Caki2 (cell line): ENCODE measurements at regions not wholly inside any gene's neighbourhood (a gene's known extent, or its start where the extent isn't known, plus 50 kb on each side); places are given as distances from the start of the nearest gene placed in this dataset.
A peak's percentile ranks its signal among the peaks of the same experiment; 100 is the strongest.
"Not testable (repeated sequence)": the region's sequence is repeated elsewhere in the genome, so short reads cannot be mapped to it uniquely, and the experiment has no call there.

Experiments used
- DNase-seq: peaks from one replicate; pipeline ENCODE4 v3.0.0-alpha.2; 2015; ENCODE audit warnings: low read depth
- in situ Hi-C: cut with HindIII; loops from 2 replicates; pipeline ENCODE4 v1.10.0; 2016; ENCODE audit warnings: low sequenced_read_pairs, low pct_unique_long_range_greater_than_20kb, mixed read lengths

DNA sequence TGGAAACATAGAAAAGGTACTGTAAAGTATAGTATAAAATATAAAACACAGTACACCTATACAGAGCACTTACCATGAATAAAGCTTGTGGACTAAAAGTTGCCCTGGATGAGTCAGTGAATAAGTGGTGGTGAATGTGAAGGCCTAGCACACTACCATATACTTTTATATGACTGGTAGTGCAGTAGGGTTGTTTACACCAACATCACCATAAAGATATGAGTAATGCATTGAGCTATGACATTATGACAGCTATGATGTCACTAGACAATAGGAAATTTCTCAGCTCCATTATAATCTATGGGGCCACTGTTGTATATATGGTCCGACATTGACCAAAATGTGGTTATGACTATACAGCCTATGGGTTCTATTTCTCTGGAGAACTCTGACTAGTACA is 291.8 kb upstream of the ACTBL2 start:
- in situ Hi-C loops, result no loop called here
- DNase-seq, result no peak

DNA sequence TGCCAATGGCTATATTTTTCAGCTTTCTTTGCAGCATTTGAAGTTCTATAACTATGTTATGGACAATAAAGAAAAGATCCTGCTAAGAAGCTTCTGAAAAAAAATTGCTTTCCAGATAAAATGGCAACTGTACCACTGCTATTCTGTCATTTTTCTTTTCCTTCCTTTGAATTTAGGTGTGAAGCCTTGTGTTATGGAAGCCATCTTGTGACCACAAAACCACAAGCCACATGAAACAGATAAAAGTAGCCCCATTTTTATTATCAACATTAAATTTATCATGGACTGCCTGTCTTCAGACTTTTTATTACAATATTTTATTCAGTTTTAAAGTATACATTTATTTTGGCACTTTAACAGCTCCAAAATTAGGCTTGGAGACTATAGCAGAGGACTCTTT is 289.9 kb upstream of the ACTBL2 start:
- DNase-seq, result no peak
- in situ Hi-C loops, result no loop called here

DNA sequence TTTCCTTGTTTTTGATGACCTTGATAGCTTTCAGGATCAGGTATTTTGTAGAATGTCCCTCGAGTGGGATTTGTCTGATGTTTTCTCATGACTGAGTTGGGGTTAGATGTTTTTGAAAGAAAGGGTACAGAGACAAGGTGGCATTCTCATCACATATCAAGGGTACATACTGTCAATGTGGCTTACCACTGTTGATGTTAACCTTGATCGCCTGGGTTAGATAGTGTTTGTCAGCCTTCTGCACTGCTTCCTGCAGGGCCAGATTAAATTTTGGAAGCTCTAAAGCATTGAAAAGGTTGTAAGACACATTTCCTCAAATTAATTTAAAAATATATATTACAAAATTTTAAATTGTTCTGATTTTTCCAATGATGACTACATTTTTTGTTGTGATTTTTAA is 287.4 kb upstream of the ACTBL2 start:
- in situ Hi-C loops, result no loop called here

DNA sequence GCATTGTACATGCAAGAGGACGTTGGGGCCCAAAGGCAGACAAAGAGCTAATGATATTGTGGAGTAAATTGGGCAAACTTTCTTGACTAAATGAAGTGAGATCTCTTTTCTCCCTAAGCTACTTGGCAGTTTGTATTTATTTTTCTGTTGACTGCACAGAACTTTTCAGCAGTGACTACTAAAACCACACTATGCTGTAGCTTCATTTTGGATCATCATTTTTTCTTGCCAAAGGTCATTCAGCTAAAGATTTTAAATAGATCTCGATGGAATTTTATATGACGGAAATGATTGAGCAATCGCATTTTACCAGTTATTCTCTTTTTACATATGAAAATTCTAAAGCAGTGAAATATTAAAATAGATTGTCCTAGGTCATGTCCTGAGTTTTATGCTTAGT is 286.1 kb upstream of the ACTBL2 start:
- DNase-seq, result no peak
- in situ Hi-C loops, result no loop called here

More for the DNA sequence above, 287.4 kb upstream of the ACTBL2 start:
- DNase-seq, result no peak

DNA sequence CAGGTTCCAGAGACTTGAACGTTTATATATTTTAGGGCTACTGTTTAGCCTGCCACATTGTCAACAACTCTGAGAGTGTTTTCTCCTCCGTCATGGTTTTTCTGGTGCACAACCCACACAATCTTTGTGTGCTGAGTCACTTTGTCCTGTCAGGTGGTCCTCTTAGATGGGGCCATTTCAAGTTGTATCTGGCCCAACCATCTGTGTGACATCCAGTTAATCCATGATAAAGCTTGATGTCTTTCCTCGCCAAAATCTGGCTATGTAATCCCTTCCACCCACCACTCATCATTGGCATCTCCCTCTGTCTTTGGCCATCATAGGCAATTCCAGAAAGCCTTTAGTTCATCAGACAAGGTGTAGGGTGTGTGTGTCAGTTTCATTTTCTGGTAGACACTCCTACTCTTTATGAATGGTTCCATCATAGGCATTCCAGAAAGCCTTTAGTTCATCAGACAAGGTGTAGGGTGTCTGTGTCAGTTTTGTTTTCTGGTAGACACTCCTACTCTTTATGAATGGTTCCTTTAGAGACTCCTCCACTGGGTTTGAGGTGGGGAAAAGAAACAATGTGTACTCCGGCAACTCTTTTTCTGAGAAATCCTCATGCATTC is 282.0 kb upstream of the ACTBL2 start:
- in situ Hi-C loops, result no loop called here
- DNase-seq, result no peak

DNA sequence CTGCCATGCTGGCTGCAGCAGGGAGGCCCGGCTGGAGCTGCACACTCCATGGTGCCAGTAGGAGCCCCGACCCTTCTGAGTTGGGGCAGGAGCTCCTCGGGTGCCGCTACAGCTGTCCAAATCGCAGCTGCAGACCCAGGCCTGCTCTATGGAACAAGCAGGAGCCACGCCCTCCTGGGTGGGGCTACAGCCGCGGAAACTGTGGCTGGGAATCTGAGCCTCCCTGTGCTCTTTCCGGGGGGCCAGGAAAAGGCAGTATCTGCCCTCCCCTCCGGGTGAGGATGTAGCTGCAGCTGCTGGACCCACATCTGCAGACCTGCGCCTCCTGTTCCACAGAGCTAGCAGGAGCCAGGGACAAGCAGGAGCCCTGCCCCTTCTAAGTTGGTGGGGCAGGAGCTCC is 278.9 kb upstream of the ACTBL2 start:
- no peak for DNase-seq
- in situ Hi-C loops, result no loop called here

DNA sequence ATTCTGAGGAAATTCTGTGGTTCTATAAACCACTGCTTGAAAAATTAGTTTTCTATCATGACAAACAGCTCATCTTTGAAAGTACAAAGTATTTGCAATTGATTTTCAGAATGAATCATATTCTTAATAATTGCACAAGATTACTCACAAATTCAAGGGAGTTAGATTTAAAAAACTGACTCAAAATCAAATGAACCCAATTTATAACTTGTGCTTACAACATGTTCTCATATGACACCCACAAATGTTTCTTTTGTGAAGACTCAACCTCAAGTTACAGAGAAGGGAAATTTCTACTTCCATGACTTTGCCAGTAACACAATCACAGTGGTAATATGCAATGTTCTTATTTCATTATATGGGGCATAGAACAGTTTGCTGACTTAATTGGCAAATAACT is 272.0 kb upstream of the ACTBL2 start:
- DNase-seq, result no peak
- in situ Hi-C loops, result no loop called here

DNA sequence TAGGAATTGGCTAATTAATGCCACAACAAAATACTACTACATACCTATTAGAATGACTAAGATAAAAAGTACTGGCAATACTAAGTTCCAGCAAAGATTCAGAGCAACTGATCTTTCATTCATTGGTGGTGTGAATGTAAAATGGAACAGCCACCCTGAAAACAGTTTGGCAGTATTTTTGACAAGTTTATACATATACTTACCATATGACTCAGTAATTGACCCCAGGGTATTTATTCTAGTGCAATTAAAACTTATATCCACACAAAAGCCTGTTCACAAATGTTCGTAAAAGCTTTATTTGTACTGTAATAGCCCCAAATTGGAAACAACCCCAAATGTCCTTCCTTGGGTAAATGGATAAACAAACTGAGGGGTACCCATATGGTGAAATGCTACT is 270.8 kb upstream of the ACTBL2 start:
- no peak for DNase-seq
- in situ Hi-C loops, result no loop called here

DNA sequence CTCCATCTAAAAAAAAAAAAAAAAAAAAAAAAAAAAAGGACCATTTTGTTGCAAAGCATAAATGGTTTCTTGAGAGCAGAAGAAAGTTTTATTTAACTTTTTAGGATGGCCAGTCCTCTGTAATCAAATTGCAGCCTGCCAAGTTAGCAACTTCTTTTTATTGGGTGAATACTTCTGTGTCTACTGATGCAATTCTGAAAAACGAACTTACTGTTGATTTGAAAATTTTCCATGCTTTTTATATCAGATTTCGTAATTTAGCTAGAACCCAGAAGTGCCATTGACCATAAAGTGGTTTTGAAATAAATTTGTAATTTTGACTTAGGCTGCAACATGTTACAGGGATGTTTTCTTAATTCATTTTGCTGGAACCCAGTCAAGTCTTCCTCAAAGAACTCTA is 269.1 kb upstream of the ACTBL2 start:
- in situ Hi-C loops, result no loop called here

DNA sequence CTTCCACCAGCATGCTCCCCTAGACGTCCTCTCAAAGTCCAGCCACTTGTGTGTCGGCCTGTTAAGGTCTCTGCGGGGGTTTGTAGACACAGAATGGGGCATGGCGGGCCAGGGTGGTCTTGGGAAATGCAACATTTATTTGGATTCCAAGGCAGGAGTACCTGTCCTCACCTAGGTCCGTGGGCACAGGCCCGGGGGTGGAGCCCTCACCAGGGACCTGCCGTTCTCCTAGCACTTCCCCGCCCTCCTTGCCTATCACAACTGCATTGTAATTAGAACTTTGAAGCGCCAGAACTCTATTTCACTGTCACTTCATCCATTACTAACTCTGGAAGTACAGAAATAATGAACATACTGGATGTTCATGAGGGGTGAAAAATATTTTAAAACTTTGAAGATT is 268.3 kb upstream of the ACTBL2 start:
- in situ Hi-C loops, result no loop called here
- DNase-seq, result no peak

More for the DNA sequence above, 269.1 kb upstream of the ACTBL2 start:
- no peak for DNase-seq

DNA sequence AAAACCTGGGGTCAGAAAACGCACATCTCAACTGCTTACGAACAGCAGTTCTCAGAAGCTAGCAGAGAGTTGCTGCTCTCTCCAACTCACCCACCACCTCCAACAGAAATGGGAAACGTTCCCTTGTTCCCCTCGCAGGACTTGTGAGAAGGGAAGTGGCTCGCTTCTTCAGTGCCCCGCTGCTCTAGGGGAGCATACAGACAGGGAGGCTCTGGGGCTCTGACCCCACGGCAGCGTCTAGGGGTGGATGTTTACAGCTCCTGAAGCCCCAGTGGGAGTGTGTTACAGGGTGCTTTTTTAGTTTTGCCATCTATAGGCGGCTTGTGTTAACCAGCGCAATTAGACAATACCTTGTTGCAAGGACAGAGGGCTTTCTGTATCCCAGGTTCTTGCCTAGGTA is 267.7 kb upstream of the ACTBL2 start:
- no peak for DNase-seq
- in situ Hi-C loops, result no loop called here

DNA sequence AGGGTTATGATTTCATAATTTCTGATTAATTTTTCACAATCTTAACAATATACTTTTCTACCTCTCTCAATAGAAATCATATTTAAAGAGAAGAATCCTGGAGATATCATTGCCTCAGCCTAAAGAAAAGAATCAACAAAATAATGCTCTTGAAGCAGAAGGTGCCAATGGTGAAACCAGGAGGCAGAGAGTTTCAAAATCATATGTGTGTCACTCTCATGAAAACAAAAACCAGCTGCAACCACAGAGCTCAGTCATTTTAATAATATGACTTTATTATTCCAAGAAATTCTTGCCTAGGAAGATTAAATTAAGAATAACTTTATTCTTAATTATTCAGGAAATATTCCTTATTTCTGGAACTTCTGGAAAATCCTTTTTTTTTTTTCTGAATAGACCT is 266.8 kb upstream of the ACTBL2 start:
- no peak for DNase-seq
- in situ Hi-C loops, result no loop called here

DNA sequence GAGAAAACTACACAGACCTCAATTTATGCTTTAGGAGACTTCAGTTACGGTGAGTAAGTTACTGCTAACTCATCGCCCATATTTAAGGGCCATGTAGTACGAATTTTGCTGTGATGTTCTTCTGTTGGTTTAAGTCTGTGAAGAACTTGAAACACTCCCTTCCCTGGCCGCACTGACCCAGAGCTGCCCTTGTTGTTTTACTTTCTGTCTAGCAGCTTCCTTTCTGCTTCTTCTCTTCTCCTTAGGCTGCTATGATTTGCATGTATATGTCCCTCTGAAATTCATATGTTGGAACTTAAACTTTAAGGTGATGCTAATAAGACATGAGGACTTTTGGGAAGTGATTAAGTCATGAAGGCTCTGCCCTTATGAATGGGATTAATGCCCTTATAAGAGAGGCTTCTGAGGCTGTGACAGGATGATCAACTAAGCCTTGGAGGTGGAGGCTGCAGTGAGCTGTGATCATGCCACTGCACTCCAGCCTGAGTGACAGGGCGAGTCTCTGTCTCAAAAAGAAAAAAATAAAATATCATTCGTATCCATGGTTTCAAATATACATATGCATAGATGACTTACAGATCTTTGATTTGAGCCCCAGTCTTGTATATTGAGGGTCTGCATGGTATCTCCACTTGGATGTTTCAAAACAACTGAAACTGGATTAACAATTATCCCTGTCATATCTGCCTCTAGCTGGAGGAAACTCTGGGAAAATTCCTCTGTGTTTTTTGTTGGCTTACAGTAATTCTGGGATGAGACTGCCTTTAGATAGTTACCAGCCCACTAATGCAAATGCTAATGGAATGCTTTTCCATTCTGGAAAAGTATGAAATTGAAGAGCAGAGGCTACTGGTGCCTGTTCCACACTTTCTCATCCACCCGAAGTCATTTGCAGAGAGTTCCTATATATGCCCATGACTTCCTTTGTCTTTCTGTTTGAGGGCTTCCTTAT is 263.4 kb upstream of the ACTBL2 start:
- in situ Hi-C loops, result no loop called here

DNA sequence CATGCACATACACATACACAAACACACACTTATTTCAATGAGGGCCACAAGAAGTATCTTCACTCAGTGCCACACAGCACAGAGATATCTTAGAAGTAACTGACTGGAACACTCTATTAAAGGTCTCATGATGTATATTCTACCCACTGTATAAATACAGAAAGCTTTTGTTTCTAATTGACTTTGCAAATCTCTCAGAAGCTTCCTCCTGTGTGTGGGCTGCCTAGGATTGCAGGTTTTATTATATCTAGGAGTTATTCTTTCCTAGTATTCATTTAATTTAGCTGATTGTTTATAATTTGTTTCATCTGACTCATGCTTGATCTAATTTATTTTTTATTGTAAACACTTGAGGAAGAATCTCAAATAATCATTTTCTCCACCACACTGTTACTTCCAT is 262.4 kb upstream of the ACTBL2 start:
- in situ Hi-C loops, result no loop called here
- no peak for DNase-seq

More for the DNA sequence above, 263.4 kb upstream of the ACTBL2 start:
- no peak for DNase-seq

DNA sequence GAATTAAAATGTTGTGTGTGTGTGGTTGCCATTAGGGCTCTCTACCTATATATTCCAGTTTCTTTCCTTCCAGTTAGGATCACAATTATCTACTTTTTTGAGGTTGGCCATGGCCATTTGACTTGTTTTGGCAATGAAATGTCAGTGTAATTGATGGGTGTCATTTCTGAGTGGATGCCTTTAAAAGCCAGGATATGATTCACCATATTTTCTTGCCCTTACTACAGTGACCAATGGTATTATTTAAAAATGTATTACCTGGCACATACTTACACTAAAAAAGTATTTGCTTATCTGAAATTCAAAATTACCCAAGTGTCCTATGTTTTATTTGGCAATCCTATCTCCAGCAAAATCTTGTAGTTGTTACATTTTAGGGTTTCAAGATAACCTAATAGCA is 258.7 kb upstream of the ACTBL2 start:
- in situ Hi-C loops, result no loop called here
- no peak for DNase-seq

DNA sequence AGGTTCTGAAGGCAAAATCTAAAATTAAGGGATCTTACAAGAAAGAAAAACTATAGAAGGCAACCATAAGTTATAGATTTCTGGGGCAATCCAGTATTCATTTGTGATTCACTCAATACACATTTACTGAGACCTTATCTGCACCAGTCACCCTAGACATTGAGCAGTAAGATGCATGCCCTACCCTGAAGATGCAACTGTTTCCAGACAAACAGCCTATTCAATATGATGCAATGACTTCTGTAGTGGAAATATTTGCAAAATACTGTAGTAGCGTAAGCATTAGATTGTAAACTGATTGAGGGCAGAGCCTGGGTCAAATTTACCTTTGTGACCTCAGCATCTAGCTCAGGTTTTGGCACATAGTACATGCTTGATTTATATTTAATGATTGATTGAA is 256.2 kb upstream of the ACTBL2 start:
- in situ Hi-C loops, result no loop called here
- DNase-seq, result no peak

DNA sequence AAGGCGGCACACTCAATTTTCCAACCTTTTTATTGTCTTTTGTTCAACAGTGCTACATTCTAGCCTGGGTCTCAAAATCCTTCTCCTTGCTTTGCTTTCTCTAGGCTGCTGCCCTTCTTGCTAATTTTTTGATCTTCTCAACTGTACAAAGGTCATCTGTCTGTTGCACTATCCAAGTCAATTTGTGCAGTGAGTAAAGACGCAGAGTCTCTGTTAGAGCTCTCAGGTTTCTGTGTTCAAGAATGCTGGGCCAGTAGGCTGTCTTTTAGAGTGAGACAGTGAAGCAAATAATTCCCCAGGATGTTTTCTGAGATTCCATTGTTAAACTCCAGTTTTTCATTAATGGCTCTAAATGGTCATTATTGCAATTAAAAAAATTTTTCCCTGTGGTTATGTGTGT is 255.7 kb upstream of the ACTBL2 start:
- in situ Hi-C loops, result no loop called here
- no peak for DNase-seq

DNA sequence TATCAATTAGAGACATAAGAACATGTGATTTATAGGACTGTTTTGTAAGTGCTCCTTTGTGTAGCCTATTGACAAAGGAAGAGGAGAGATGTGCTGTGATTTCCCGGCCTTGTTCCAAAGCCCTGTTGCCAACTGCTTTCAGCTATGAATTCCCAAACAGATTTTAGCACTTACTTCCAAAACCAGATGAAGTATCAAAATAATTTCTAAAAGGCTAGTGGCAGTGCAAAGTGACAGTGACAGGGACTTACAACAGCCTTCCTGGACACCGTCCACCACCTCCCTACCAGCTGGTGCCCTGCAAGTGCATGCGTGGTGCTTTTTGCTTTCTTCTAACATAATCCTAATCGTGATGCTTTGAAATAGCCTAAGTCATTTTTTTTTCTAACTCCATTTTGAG is 254.1 kb upstream of the ACTBL2 start:
- in situ Hi-C loops, result no loop called here
- DNase-seq, result no peak

DNA sequence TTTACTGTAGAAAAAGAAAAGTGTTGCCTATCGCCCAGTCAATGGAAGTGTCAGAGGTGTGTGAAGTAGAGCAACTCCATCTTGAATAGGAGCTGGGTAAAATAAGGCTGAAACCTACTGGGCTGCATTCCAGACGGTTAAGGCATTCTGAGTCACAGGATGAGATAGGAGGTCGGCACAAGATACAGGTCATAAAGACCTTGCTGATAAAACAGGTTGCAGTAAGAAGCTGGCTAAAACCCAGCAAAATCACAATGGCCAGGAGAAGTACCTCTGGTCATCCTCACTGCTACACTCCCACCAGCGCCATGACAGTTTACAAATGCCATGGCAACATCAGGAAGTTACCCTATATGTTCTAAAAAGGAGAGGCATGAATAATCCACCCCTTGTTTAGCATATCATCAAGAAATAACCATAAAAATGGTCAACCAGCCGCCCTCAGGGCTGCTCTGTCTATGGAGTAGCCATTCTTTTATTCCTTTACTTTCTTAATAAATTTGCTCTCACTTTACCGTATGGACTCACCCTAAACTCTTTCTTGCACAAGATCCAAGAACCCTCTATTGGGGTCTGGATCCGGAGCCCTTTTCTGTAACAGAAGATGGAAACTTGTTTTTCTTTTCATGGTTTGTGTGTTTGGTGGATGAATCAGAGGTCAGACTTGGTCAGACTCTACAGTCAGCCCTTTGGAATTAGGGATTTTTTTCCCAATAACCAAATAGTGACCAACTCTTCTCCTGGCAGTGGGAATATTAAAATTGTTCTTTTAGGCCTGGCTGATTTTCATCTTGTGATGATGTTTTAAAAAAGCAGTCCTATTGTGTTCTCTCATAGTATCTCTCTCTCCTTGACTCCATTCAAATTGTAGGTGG is 252.9 kb upstream of the ACTBL2 start:
- peak; percentile 92 for DNase-seq
- in situ Hi-C loops, result not testable (repeated sequence)
